Stomach smooth muscle (tissue), 2 donors: ENCODE measurements at regions not wholly inside any gene's neighbourhood (a gene's known extent, or its start where the extent isn't known, plus 50 kb on each side); places are given as distances from the start of the nearest gene placed in this dataset.
A peak's percentile ranks its signal among the peaks of the same experiment; 100 is the strongest.

Source experiments
- H3K27ac ChIP-seq: one replicate; pipeline ENCODE4 v1.7.0; 2013; ENCODE audit warnings: mild to moderate bottlenecking, low read length, inconsistent platforms
- H3K27me3 ChIP-seq, 2 donors: one replicate each; pipeline ENCODE4 v1.7.0; 2013; ENCODE audit warnings: low read length in 2 of 2; ENCODE audit not compliant: insufficient read depth in 2 of 2, control insufficient read depth in 1 of 2
- H3K36me3 ChIP-seq, 2 donors: one replicate each; pipeline ENCODE4 v1.7.0; 2013; ENCODE audit warnings: low read length in 2 of 2; ENCODE audit not compliant: control insufficient read depth in 2 of 2, insufficient read depth in 2 of 2
- H3K4me1 ChIP-seq: one replicate; pipeline ENCODE4 v1.7.0; 2013; ENCODE audit warnings: low read length; ENCODE audit not compliant: control insufficient read depth, insufficient read depth
- H3K4me3 ChIP-seq, 2 donors: one replicate each; pipeline ENCODE4 v1.7.0; 2013; ENCODE audit warnings: low read length in 2 of 2
- H3K9ac ChIP-seq, 2 donors: one replicate each; pipeline ENCODE4 v1.7.0; 2013; ENCODE audit warnings: low read length in 2 of 2, mild to moderate bottlenecking in 1 of 2
- H3K9me3 ChIP-seq, 2 donors: one replicate each; pipeline ENCODE4 v1.7.0; 2013; ENCODE audit warnings: low read length in 2 of 2; ENCODE audit not compliant: control insufficient read depth in 2 of 2
- donor health status: healthy.
- donor health status: Pancreatic carcinoma.

- H3K4me1 ChIP-seq, result peaks cover 16% of the 10 kb centered on the region
- H3K9me3 ChIP-seq, result no peaks in the 10 kb centered on the region
- H3K27ac ChIP-seq, result no peak overlapping the region
- H3K9ac ChIP-seq, result no peak overlapping the region
- no peaks in the 10 kb centered on the region for H3K36me3 ChIP-seq
- no peak overlapping the region for H3K4me3 ChIP-seq
- H3K27me3 ChIP-seq, result no peaks in the 10 kb centered on the region
These were observed 92.2 kb upstream of the AGTR1 start for GRCh38 chr3:148605521-148605920.

- no peak overlapping the region for H3K4me3 ChIP-seq
- H3K9me3 ChIP-seq, result no peaks in the 10 kb centered on the region
- peak overlapping the region; percentile 87 for H3K27ac ChIP-seq
- H3K9ac ChIP-seq, result peak overlapping the region; percentile 17 to 55
- H3K27me3 ChIP-seq, result no peaks in the 10 kb centered on the region
- no peaks in the 10 kb centered on the region for H3K36me3 ChIP-seq
- peaks cover 15% of the 10 kb centered on the region for H3K4me1 ChIP-seq
These were observed 90.7 kb upstream of the AGTR1 start for GRCh38 chr3:148606979-148607378.

- H3K36me3 ChIP-seq, result no peaks in the 10 kb centered on the region
- peak overlapping the region; percentile 20 to 55 for H3K9ac ChIP-seq
- H3K27me3 ChIP-seq, result no peaks in the 10 kb centered on the region
- peaks cover 13% of the 10 kb centered on the region for H3K4me1 ChIP-seq
- no peak overlapping the region for H3K4me3 ChIP-seq
- peak overlapping the region; percentile 87 for H3K27ac ChIP-seq
- H3K9me3 ChIP-seq, result no peaks in the 10 kb centered on the region
These were observed 90.2 kb upstream of the AGTR1 start for GRCh38 chr3:148607491-148607890.

GRCh38 chr3:148612278-148612677, 85.4 kb upstream of the AGTR1 start:
- Histone ChIP-seq H3K9ac (no peak overlapping the region), H3K9me3 (no peaks in the 10 kb centered on the region), H3K4me1 (peaks cover under 1% of the 10 kb centered on the region), H3K27me3 (no peaks in the 10 kb centered on the region), H3K36me3 (no peaks in the 10 kb centered on the region), H3K27ac (no peak overlapping the region), H3K4me3 (no peak overlapping the region)

- Histone ChIP-seq H3K27me3 (no peaks in the 10 kb centered on the region), H3K9me3 (no peaks in the 10 kb centered on the region), H3K9ac (no peak overlapping the region), H3K4me1 (no peaks in the 10 kb centered on the region), H3K27ac (no peak overlapping the region), H3K36me3 (no peaks in the 10 kb centered on the region), H3K4me3 (no peak overlapping the region)
These were observed 82.3 kb upstream of the AGTR1 start for GRCh38 chr3:148615382-148615781.

GRCh38 chr3:148625095-148625736, 72.5 kb upstream of the AGTR1 start:
- Histone ChIP-seq H3K9ac (no peak overlapping the region), H3K27me3 (no peaks in the 10 kb centered on the region), H3K36me3 (no peaks in the 10 kb centered on the region), H3K9me3 (no peaks in the 10 kb centered on the region), H3K27ac (no peak overlapping the region), H3K4me1 (no peaks in the 10 kb centered on the region), H3K4me3 (no peak overlapping the region)

- no peak overlapping the region for H3K27ac ChIP-seq
- no peaks in the 10 kb centered on the region for H3K36me3 ChIP-seq
- H3K4me1 ChIP-seq, result no peaks in the 10 kb centered on the region
- no peaks in the 10 kb centered on the region for H3K9me3 ChIP-seq
- H3K27me3 ChIP-seq, result no peaks in the 10 kb centered on the region
- no peak overlapping the region for H3K9ac ChIP-seq
- H3K4me3 ChIP-seq, result no peak overlapping the region
These were observed 71.7 kb upstream of the AGTR1 start for GRCh38 chr3:148625991-148626390.

GRCh38 chr3:148629006-148629405, 68.7 kb upstream of the AGTR1 start:
- H3K27me3 ChIP-seq, result no peaks in the 10 kb centered on the region
- no peak overlapping the region for H3K4me3 ChIP-seq
- no peak overlapping the region for H3K9ac ChIP-seq
- no peak overlapping the region for H3K27ac ChIP-seq
- no peaks in the 10 kb centered on the region for H3K4me1 ChIP-seq
- no peaks in the 10 kb centered on the region for H3K36me3 ChIP-seq
- no peaks in the 10 kb centered on the region for H3K9me3 ChIP-seq

- H3K4me3 ChIP-seq, result no peak overlapping the region
- no peaks in the 10 kb centered on the region for H3K4me1 ChIP-seq
- H3K36me3 ChIP-seq, result no peaks in the 10 kb centered on the region
- no peaks in the 10 kb centered on the region for H3K27me3 ChIP-seq
- no peak overlapping the region for H3K9ac ChIP-seq
- H3K9me3 ChIP-seq, result no peaks in the 10 kb centered on the region
- no peak overlapping the region for H3K27ac ChIP-seq
These were observed 66.4 kb upstream of the AGTR1 start for GRCh38 chr3:148631124-148631903.

GRCh38 chr3:148641722-148642121, 56.0 kb upstream of the AGTR1 start:
- Histone ChIP-seq H3K9ac (no peak overlapping the region), H3K27me3 (no peaks in the 10 kb centered on the region), H3K36me3 (no peaks in the 10 kb centered on the region), H3K4me1 (peaks cover 2% of the 10 kb centered on the region), H3K4me3 (no peak overlapping the region), H3K9me3 (no peaks in the 10 kb centered on the region), H3K27ac (no peak overlapping the region)

GRCh38 chr3:148642214-148642613, 55.5 kb upstream of the AGTR1 start:
- H3K36me3 ChIP-seq, result no peaks in the 10 kb centered on the region
- no peak overlapping the region for H3K4me3 ChIP-seq
- no peaks in the 10 kb centered on the region for H3K27me3 ChIP-seq
- peaks cover 2% of the 10 kb centered on the region for H3K4me1 ChIP-seq
- no peak overlapping the region for H3K9ac ChIP-seq
- no peaks in the 10 kb centered on the region for H3K9me3 ChIP-seq
- no peak overlapping the region for H3K27ac ChIP-seq
